ENCODE measurements at regions not wholly inside any gene's neighbourhood (a gene's known extent, or its start where the extent isn't known, plus 50 kb on each side); places are given as distances from the start of the nearest gene placed in this dataset.

DNA sequence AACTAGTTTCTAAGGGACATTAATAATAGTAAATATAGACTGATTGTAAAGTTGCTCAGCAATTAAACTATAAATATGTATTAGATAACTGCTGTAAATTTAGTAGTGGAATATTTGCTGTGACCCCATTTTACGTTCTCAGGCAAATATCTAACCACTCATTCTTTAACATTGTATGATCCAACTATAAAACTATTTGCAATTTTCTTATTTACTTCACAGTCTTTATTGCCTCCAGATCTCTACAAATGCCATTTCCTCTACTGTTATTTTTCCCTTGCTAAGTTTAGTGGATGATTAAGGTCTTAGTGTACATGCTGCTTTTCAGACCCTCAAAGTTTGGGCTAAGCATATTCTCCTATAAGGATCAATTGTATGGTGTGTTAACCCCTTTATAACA, 526.2 kb upstream of the ST8SIA4 start:
- peak; percentile 49 for DNase-seq (ENCODE audit: low read depth, low spot score)
- in situ Hi-C loops (cut with HindIII; ENCODE audit: low sequenced_read_pairs), result no loop called here

DNA sequence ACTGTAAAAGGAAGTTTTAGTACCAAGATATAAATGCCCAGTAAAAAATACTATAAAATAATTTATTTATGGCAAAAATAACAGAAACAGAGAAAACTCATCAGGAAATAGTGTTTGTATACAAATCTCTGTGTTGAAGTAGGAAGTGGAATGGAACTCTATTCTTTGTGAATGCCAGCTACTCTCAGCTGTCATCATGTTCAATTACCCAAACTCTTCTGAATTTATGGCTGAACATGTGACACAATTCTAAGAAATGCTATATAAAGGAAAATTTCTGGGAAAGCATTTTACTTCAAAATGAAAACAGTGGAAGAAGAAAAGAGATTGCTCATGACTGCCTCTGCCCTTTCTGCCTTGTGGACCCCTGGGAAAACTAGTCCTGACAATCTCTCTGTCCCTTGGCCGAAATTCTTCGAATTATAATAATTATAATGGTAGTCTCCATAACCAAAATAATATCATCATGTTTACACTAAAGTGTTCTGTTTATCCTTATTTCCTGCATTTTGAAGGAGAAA, 522.3 kb upstream of the ST8SIA4 start:
- peak; percentile 54 for DNase-seq (ENCODE audit: low read depth, low spot score)
- H3K4me3 ChIP-seq (ENCODE audit: low read depth, low read length), result no peak overlapping the region
- in situ Hi-C loops (cut with HindIII; ENCODE audit: low sequenced_read_pairs), result no loop called here
- TF ChIP-seq, protein P1, sequence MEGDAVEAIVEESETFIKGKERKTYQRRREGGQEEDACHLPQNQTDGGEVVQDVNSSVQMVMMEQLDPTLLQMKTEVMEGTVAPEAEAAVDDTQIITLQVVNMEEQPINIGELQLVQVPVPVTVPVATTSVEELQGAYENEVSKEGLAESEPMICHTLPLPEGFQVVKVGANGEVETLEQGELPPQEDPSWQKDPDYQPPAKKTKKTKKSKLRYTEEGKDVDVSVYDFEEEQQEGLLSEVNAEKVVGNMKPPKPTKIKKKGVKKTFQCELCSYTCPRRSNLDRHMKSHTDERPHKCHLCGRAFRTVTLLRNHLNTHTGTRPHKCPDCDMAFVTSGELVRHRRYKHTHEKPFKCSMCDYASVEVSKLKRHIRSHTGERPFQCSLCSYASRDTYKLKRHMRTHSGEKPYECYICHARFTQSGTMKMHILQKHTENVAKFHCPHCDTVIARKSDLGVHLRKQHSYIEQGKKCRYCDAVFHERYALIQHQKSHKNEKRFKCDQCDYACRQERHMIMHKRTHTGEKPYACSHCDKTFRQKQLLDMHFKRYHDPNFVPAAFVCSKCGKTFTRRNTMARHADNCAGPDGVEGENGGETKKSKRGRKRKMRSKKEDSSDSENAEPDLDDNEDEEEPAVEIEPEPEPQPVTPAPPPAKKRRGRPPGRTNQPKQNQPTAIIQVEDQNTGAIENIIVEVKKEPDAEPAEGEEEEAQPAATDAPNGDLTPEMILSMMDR (IDR thresholded peaks at IDR 0.05; ENCODE audit: low read depth, low read length), result no peak

More for the DNA sequence above, 526.2 kb upstream of the ST8SIA4 start:
- TF ChIP-seq, protein P1 (IDR thresholded peaks at IDR 0.05; ENCODE audit: low read depth, low read length), result no peak
- no peak overlapping the region for H3K4me3 ChIP-seq (ENCODE audit: low read depth, low read length)

DNA sequence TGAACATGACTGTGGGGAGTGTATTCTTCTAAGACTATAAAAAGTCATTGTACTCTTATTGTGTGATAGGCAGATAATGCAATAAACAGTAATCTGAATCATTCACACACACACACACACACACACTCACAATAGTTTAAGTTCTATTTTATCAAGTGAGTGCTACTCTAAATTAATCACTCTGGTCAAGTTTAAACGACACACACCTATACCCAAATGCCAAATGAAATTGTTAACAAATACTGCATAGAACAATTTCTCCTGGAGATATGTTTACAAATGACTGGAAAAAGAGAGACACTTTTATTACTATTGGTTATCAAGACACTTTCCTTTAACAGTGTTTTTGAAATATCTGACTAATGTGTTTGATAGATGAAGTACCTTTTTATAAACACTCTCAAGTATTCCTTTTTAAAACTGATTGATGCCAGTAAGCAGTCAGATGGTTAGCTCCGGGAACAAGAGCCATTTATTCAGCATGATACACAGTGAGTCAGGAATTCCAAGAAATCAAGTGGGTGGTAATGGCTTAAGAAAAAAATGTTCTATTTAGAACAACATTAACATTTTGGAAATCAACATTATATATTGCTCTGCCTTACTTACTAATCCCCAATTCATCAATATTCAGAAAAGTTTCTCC, 521.6 kb upstream of the ST8SIA4 start:
- H3K4me3 ChIP-seq (ENCODE audit: low read depth, low read length), result no peak overlapping the region
- TF ChIP-seq, protein P1 (IDR thresholded peaks at IDR 0.05; ENCODE audit: low read depth, low read length), result no peak
- peak; percentile 83 for DNase-seq (ENCODE audit: low read depth, low spot score)
- in situ Hi-C loops (cut with HindIII; ENCODE audit: low sequenced_read_pairs), result no loop called here

DNA sequence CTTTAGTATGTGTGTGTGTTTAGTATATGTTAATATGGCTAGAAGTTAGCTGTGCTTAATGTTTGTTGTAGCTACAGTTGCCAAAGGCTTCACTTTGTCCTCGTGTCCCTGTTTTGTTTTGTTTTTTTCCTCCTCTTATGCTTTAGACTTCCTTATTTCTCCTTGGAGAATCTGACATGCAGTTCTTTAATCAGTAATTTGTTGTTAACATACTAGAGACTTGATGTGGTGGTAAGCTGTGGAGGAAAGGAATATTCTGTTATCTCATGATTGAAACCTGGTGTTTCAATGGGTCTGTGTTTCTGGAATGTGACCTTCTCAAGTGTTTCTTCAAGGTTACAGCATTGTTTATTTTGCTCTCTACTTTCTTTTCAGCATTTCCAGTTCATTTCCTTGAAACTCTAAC, 515.6 kb upstream of the ST8SIA4 start:
- no peak overlapping the region for H3K4me3 ChIP-seq (ENCODE audit: low read depth, low read length)
- in situ Hi-C loops (cut with HindIII; ENCODE audit: low sequenced_read_pairs), result no loop called here
- TF ChIP-seq, protein P1 (IDR thresholded peaks at IDR 0.05; ENCODE audit: low read depth, low read length), result no peak
- DNase-seq (ENCODE audit: low read depth, low spot score), result peak; percentile 22

DNA sequence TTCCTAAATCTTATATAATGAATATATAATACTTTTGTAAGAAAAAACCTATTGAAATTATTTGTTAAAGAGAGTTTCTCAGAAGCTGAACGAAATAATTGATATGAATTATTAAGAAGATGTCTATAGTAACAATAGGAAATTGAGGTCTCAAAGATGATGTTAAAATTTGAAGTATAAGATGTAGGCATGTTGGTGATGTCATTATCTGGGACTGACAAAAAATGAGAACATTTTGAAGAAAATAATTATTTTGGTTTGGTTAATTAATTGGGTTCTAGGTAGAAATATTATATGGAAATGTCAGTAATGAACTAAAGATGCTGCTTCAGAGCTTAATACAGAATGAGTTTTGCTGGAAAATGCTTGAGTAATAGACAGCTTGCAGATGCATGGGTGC, 501.4 kb upstream of the ST8SIA4 start:
- H3K4me3 ChIP-seq (ENCODE audit: low read depth, low read length), result no peak overlapping the region
- TF ChIP-seq, protein P1 (IDR thresholded peaks at IDR 0.05; ENCODE audit: low read depth, low read length), result no peak
- in situ Hi-C loops (cut with HindIII; ENCODE audit: low sequenced_read_pairs), result no loop called here
- DNase-seq (ENCODE audit: low read depth, low spot score), result no peak

DNA sequence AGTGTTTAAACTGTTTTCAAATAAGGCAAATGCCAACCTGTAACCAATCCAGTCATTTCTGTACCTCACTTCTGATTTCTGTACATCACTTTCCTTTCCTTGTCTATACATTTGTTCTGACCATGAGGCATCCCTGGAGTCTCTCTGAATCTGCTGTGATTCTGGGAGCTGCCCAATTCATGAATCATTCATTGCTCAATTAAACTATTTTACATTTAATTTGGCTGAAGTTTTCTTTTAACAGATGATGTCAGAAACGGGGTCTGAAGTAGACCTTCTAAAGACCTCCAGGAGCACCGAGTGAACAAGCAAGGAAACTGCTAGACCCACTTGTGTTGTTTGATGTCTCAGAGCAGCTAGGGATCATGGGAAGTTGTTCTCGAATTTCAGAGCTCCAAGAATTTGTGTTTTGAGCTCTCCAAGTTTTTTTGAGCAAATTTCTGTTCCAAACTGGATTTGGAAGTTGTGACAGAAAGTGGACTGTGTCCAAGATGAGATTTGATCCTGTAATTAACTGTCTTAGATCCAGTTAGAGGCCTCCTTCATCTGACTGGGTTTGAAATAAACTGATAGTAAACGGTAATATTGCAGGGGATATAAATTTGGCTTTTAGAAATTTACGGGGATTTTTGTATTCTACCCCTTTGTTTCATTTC, 490.8 kb upstream of the ST8SIA4 start:
- TF ChIP-seq, protein P1 (IDR thresholded peaks at IDR 0.05; ENCODE audit: low read depth, low read length), result no peak
- no peak overlapping the region for H3K4me3 ChIP-seq (ENCODE audit: low read depth, low read length)
- in situ Hi-C loops (cut with HindIII; ENCODE audit: low sequenced_read_pairs), result no loop called here
- no peak for DNase-seq (ENCODE audit: low read depth, low spot score)

All from astrocyte of the spinal cord (primary cell).